ENCODE measurements at regions not wholly inside any gene's neighbourhood (a gene's known extent, or its start where the extent isn't known, plus 50 kb on each side); places are given as distances from the start of the nearest gene placed in this dataset.
A peak's percentile ranks its signal among the peaks of the same experiment; 100 is the strongest.

DNA sequence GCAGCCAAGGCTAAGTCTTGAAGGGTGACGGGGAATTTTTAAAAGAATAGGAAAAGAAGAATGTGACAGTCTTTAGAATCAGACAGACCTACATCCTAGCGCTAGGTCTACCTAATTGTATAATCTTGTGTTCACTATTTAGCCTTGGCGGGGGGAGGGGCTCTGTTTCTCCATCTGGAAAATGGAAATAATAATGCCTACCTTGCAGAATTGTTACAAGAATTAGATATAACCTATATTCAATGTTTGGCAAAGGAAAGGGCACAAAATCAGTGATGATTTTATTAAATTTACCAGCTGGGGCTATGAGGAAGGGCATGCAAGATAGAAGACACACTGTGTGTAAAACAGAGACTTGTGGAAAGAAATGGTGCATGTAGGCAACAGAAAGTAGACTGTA is 154.8 kb downstream of the ZBTB18 start:
- H3K4me1 ChIP-seq, result no peaks in the 10 kb centered on the region
- H3K4me3 ChIP-seq, result no peak overlapping the region
- no peaks in the 10 kb centered on the region for H3K9me3 ChIP-seq
- intact Hi-C loops (cut with DNase I; ENCODE audit: low total_unique reads), result no loop called here
- TF ChIP-seq, protein P1, sequence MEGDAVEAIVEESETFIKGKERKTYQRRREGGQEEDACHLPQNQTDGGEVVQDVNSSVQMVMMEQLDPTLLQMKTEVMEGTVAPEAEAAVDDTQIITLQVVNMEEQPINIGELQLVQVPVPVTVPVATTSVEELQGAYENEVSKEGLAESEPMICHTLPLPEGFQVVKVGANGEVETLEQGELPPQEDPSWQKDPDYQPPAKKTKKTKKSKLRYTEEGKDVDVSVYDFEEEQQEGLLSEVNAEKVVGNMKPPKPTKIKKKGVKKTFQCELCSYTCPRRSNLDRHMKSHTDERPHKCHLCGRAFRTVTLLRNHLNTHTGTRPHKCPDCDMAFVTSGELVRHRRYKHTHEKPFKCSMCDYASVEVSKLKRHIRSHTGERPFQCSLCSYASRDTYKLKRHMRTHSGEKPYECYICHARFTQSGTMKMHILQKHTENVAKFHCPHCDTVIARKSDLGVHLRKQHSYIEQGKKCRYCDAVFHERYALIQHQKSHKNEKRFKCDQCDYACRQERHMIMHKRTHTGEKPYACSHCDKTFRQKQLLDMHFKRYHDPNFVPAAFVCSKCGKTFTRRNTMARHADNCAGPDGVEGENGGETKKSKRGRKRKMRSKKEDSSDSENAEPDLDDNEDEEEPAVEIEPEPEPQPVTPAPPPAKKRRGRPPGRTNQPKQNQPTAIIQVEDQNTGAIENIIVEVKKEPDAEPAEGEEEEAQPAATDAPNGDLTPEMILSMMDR (IDR thresholded peaks at IDR 0.05), result no peak
- TF ChIP-seq EP300 (IDR thresholded peaks at IDR 0.05), result no peak
- TF ChIP-seq POLR2A (IDR thresholded peaks at IDR 0.05), result no peak
- no peak for TF ChIP-seq POLR2AphosphoS5 (IDR thresholded peaks at IDR 0.05)
- H3K27ac ChIP-seq, result no peak overlapping the region
- 86 to 96% (median 92%) methylated on average over 3 of the region's 3 CpGs for WGBS, 5 donors
- no peak for DNase-seq
- no peaks in the 10 kb centered on the region for H3K27me3 ChIP-seq
- H3K36me3 ChIP-seq, result no peaks in the 10 kb centered on the region

DNA sequence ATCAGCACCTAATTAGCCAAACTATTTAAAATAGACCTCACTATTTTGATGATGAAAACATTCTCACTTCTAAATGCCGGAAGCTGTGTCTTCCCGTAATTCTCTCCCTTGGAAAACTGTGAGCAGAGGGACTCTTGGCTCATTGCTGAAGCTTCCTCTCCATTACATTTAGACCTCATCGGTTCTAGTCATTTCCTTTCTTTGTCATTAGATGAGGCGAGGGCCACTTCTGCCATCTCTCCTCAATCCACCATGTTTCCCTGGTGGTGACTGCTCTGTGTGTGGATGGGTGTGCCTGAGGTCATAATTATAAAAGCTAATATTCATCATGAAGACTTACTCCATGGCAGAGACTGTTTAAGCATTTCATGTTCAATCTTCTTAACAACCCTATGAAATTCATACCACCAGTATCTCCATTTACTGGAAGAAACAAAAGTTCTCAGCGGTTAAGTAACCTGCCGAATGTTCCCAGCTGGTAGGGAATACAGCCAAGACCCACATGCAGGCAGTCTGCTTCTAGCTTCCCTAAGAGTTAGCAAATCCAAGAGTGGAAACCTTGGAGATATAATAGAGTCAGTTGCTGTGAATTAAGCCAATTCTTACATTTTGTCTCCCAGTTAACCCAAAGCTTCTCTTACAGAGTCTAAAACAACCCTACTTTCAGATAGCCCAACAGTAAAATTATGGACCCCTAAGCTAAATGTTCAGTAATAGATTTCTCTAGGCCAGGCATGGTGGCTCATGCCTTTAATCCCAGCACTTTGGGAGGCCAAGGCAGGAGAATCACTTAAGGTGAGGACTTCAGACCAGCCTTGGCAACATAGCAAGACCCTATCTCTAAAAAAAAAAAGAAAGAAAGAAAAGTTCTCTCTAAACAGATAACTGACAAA is 156.2 kb downstream of the ZBTB18 start:
- 82 to 87% (median 85%) methylated on average over 6 of the region's 6 CpGs for WGBS, 5 donors
- H3K27ac ChIP-seq, result no peak overlapping the region
- DNase-seq, result no peak
- H3K4me1 ChIP-seq, result peaks cover 0 to 2% (median under 1%) of the 10 kb centered on the region in 4 donors
- TF ChIP-seq EP300 (IDR thresholded peaks at IDR 0.05) (no peak), POLR2AphosphoS5 (IDR thresholded peaks at IDR 0.05) (no peak), POLR2A (IDR thresholded peaks at IDR 0.05) (no peak)
- TF ChIP-seq, protein P1 (IDR thresholded peaks at IDR 0.05), result no peak
- intact Hi-C loops (cut with DNase I; ENCODE audit: low total_unique reads), result no loop called here
- H3K4me3 ChIP-seq, result no peak overlapping the region
- H3K27me3 ChIP-seq, result no peaks in the 10 kb centered on the region
- no peaks in the 10 kb centered on the region for H3K36me3 ChIP-seq
- no peaks in the 10 kb centered on the region for H3K9me3 ChIP-seq

DNA sequence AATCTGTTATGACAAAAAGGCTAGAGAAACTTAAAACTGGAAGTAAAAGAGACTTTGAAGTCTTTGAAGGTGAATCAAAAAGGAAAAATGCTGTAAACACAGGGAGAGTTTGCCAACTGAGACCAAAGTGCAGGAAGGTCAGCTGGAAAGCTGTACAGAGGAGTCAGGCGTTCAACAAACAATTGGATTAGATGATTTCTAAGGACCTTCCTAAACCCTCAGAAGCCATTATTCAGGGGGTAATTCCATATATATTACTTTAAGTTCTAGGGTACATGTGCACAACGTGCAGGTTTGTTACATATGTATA is 156.8 kb downstream of the ZBTB18 start:
- H3K36me3 ChIP-seq, result no peaks in the 10 kb centered on the region
- H3K27ac ChIP-seq, result no peak overlapping the region
- H3K4me3 ChIP-seq, result no peak overlapping the region
- TF ChIP-seq EP300 (IDR thresholded peaks at IDR 0.05), result no peak
- no peaks in the 10 kb centered on the region for H3K27me3 ChIP-seq
- WGBS, 5 donors, result 69 to 82% (median 76%) methylated on average over 2 of the region's 2 CpGs
- intact Hi-C loops (cut with DNase I; ENCODE audit: low total_unique reads), result no loop called here
- peaks cover 0 to 7% (median 3%) of the 10 kb centered on the region in 4 donors for H3K4me1 ChIP-seq
- no peak for DNase-seq
- H3K9me3 ChIP-seq, result no peaks in the 10 kb centered on the region

DNA sequence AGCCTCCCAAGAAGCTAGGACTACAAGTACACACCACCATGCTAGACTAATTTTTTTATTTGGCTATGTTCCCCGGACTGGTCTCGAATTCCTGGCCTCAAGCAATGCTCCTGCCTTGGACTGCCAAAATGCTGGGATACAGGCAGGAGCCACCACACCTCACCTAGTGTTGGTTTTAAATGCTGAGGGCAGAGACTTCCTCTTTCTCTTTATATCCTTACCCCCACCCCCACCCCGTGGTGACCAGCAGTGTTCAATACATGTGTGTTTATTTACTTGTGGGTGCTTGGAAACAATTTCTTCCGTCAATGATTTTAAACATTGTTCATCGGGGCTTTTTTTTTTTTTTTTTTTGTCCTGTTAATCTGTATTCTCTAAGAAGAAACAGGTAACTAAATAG is 158.9 kb downstream of the ZBTB18 start:
- 42 to 53% (median 48%) methylated on average over 5 of the region's 5 CpGs for WGBS, 5 donors
- DNase-seq, result no peak
- intact Hi-C loops (cut with DNase I; ENCODE audit: low total_unique reads), result no loop called here
- Histone ChIP-seq H3K27ac (no peak overlapping the region), H3K9me3 (no peaks in the 10 kb centered on the region), H3K4me1 (peaks cover 0 to 17% (median 8%) of the 10 kb centered on the region in 4 donors), H3K4me3 (no peak overlapping the region), H3K27me3 (no peaks in the 10 kb centered on the region), H3K36me3 (no peaks in the 10 kb centered on the region)
- no peak for TF ChIP-seq EP300 (IDR thresholded peaks at IDR 0.05)
- no peak for TF ChIP-seq POLR2A (IDR thresholded peaks at IDR 0.05)

DNA sequence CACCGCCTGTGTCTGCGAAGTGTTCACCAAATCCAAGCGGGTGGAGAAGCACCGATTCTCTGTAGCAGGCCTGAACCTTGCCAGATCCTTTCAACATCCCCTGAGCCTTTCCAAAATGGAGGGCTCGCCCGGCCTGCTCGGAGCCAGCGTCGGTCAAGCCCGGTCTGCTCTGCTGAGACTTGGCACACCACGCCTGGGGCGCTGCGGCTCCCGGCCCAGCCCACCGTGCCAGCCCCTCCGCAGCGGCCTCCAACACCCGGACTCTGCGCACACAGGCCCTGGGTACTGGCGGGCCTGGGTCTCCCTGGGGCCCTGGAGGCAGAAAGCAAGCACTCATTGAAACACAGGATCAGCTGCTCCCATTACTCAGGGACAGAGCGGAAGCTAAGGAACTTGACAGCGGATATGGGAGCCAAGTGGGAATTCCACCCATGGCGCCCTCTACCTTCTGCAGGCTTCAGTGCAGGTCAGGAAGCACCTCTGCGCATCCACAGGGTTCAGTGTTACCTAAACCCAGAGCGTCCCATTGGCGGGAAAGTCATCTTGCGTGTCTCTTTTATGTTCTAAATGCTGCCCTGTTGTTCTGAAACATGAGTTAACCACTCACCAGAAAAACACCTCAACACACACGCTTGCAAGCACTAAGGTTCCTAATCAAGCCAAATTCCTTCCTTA is 159.9 kb downstream of the ZBTB18 start:
- DNase-seq, result no peak
- Histone ChIP-seq H3K4me3 (no peak overlapping the region), H3K4me1 (peaks cover 0 to 17% (median 8%) of the 10 kb centered on the region in 4 donors), H3K36me3 (no peaks in the 10 kb centered on the region), H3K9me3 (no peaks in the 10 kb centered on the region), H3K27me3 (no peaks in the 10 kb centered on the region), H3K27ac (peak overlapping the region in 1 of 5 donors; percentile 13)
- WGBS, 5 donors, result 83 to 90% (median 89%) methylated on average over 26 to 28 of the region's 28 CpGs
- TF ChIP-seq, protein P1 (IDR thresholded peaks at IDR 0.05), result peak in 5 of 7 experiments; percentile 15 to 34 (median 25)
- TF ChIP-seq EP300 (IDR thresholded peaks at IDR 0.05), result no peak
- intact Hi-C loops (cut with DNase I; ENCODE audit: low total_unique reads), result no loop called here

Data from stomach (tissue), 8 donors.